Memory B cell (primary cell): ENCODE measurements at regions not wholly inside any gene's neighbourhood (a gene's known extent, or its start where the extent isn't known, plus 50 kb on each side); places are given as distances from the start of the nearest gene placed in this dataset.
"Not testable (repeated sequence)": the region's sequence is repeated elsewhere in the genome, so short reads cannot be mapped to it uniquely, and the experiment has no call there.

ENCODE experiments used
- ATAC-seq: fragments of 150-1000 bp; cut with Tn5 transposase; 2 replicates; pipeline ENCODE4 v1.10.0; 2021; ENCODE audit warnings: low read depth, mild to moderate bottlenecking, moderate library complexity
- DNase-seq, 2 donors: peaks; one replicate each; pipeline ENCODE4 v3.0.0; 2022; ENCODE audit warnings: low spot score in 2 of 2
- H3K27ac Mint-ChIP-seq: one replicate; pipeline ENCODE4 v1.8.0; 2022; ENCODE audit warnings: mild to moderate bottlenecking, moderate library complexity, mixed read lengths
- H3K27me3 Mint-ChIP-seq: one replicate; pipeline ENCODE4 v1.8.0; 2022; ENCODE audit warnings: mixed read lengths
- H3K36me3 Mint-ChIP-seq: one replicate; pipeline ENCODE4 v1.8.0; 2022; ENCODE audit warnings: mild to moderate bottlenecking, mixed read lengths
- H3K4me1 Mint-ChIP-seq: one replicate; pipeline ENCODE4 v1.8.0; 2022; ENCODE audit warnings: mixed read lengths
- H3K4me3 Mint-ChIP-seq: one replicate; pipeline ENCODE4 v1.8.0; 2022; ENCODE audit warnings: mild to moderate bottlenecking, moderate library complexity, mixed read lengths
- H3K9me3 Mint-ChIP-seq: one replicate; pipeline ENCODE4 v1.8.0; 2022; ENCODE audit warnings: mixed read lengths

DNA sequence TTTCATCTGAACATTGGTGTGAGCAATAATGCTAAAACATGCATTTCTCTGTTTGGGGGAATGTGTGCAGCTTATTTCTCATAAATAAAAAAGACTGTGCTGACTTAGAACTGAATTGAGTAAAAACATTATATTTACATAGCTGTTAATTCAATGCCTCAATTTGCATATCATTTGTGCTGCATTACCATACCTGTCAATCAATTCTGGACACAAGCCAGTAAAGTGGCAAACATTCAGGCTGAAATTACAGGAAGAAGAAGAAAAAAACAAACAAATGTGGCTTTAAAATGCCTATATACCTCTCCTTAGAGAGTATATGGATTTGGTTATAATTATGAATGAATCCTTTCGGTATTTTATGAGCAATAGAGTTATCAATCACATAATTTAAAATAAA, 380.1 kb upstream of the GBE1 start:
- Mint-ChIP-seq H3K27me3 (no peaks in the 10 kb centered on the region), H3K9me3 (no peaks in the 10 kb centered on the region), H3K27ac (no peak overlapping the region), H3K4me3 (no peak overlapping the region), H3K36me3 (no peaks in the 10 kb centered on the region), H3K4me1 (no peaks in the 10 kb centered on the region)
- ATAC-seq (no peak), DNase-seq (no peak)

- H3K4me3 Mint-ChIP-seq = no peak overlapping the region
- no peaks in the 10 kb centered on the region for H3K9me3 Mint-ChIP-seq
- H3K4me1 Mint-ChIP-seq = no peaks in the 10 kb centered on the region
- no peaks in the 10 kb centered on the region for H3K27me3 Mint-ChIP-seq
- no peaks in the 10 kb centered on the region for H3K36me3 Mint-ChIP-seq
- DNase-seq = no peak
- ATAC-seq = no peak
- no peak overlapping the region for H3K27ac Mint-ChIP-seq
Measured at GRCh38 chr3:82137861-82138260, 376.4 kb upstream of the GBE1 start.

DNA sequence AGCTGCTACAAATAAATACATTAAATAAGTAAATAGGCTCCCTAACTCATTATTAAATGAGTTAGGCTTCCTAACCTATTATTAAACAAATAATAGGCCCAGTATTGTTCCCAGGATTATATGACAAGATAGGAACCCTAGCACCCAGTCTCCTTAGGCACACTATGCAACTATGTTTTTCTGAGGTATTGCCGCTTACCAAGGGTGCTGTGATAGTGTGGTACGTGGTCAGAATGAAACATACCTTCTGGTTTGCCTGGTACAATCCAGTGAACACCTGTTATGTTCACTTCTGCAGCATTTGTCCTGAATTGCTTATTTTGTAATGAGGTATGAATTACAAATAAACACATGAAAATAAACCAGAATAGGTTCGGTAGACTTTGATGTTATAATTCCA, 375.6 kb upstream of the GBE1 start:
- Mint-ChIP-seq H3K9me3 (no peaks in the 10 kb centered on the region), H3K4me3 (no peak overlapping the region)
- no peak for ATAC-seq

DNA sequence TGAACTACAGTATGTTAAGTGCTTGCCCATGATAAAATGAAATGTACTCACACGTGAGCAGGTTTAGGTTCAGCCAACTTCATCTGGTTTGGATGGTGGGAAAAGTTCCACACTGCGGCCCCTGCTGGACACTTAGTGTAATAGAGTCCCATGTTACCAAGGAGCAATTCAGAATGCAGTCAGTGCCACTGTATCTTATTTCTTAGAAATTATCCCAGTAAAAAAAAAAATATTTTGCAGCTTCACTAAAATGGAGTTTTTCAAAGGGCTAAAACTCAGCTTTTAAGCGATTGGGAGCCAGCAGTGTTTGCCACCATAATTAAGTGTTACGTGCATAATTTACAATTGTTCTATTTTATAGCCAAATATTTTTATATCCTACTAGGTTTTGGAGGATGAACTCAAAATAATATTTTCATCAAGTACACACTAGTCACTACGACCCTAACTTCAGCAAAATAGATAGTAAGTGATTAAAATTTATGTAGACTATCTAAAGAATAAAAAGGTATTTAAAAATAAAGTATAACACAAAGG, 371.7 kb upstream of the GBE1 start:
- H3K4me1 Mint-ChIP-seq = no peaks in the 10 kb centered on the region
- ATAC-seq (peak; percentile 47), DNase-seq (peak; percentile 16 to 17)
- no peak overlapping the region for H3K4me3 Mint-ChIP-seq
- no peaks in the 10 kb centered on the region for H3K27me3 Mint-ChIP-seq
- H3K9me3 Mint-ChIP-seq = no peaks in the 10 kb centered on the region
- H3K27ac Mint-ChIP-seq = no peak overlapping the region
- no peaks in the 10 kb centered on the region for H3K36me3 Mint-ChIP-seq

More for the DNA sequence above, 375.6 kb upstream of the GBE1 start:
- no peak for DNase-seq
- Mint-ChIP-seq H3K36me3 (no peaks in the 10 kb centered on the region), H3K27me3 (no peaks in the 10 kb centered on the region), H3K27ac (no peak overlapping the region), H3K4me1 (no peaks in the 10 kb centered on the region)

DNA sequence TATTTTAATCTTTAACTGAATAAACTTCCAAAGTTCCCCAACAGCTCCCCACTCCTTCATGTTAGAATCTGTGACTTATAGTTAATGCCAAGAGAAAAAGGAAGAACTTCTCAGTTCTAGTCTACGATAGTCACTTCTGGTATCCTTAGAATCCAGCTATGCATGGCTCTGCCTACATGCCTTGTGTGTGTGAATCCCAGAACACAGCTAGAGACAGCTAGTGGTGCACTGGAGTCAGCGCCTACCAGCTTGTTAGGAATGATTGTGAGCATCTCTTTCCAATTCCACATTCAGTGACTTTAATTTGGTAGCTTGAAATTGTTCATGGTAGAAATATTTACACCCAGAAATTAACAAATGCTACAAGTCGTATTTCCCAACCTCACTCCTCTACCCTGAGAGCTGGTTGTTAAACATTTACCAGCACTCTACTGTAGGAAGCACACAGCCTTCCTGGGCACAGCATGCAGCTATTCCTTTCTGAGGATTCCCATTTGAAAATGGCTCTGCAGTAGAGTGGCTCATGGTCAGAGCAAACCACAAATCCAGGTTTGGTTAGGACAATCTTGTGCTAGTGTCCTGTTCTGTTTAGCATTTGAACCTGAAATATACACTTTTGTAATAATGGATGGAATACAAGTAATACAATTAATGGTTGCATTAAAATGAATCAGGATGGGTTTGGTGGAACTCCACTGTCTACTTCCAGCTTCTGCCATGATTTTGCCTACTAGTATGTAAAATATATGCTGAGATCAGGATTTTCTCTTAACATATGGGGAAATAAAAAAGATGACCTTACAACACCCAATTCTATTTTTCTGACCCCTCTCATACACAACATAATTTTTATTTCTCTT, 371.0 kb upstream of the GBE1 start:
- H3K4me3 Mint-ChIP-seq = no peak overlapping the region
- no peak overlapping the region for H3K27ac Mint-ChIP-seq
- H3K36me3 Mint-ChIP-seq = no peaks in the 10 kb centered on the region
- H3K9me3 Mint-ChIP-seq = no peaks in the 10 kb centered on the region
- DNase-seq (no peak), ATAC-seq (no peak)
- H3K27me3 Mint-ChIP-seq = no peaks in the 10 kb centered on the region
- no peaks in the 10 kb centered on the region for H3K4me1 Mint-ChIP-seq

DNA sequence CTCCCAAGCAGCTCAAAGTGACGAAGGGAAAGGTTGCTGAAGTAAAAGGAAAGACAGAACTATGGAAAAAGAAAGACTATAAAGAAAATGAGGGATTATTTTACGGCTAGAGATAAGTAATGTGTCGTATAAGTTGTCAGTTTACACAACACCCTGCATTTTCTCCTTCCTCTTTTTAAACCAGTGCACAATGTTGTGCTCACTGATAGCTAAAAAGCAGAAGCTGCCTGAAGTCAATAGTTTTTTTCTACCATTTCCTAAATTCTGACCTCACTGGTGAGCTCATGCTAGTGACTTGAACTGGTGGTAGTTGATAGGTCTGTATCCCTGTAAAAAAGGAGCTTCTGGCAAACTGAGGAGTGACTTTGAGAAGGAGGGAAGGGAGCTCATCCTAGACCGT, 368.6 kb upstream of the GBE1 start:
- DNase-seq (no peak), ATAC-seq (peak; percentile 73)
- Mint-ChIP-seq H3K27me3 (no peaks in the 10 kb centered on the region), H3K9me3 (no peaks in the 10 kb centered on the region), H3K36me3 (no peaks in the 10 kb centered on the region), H3K27ac (peak overlapping the region; percentile 26), H3K4me3 (no peak overlapping the region), H3K4me1 (no peaks in the 10 kb centered on the region)

GRCh38 chr3:82129221-82129801, 367.9 kb upstream of the GBE1 start:
- H3K4me3 Mint-ChIP-seq = no peak overlapping the region
- no peak for DNase-seq
- H3K4me1 Mint-ChIP-seq = no peaks in the 10 kb centered on the region
- no peaks in the 10 kb centered on the region for H3K36me3 Mint-ChIP-seq
- H3K9me3 Mint-ChIP-seq = no peaks in the 10 kb centered on the region
- H3K27ac Mint-ChIP-seq = peak overlapping the region; percentile 26
- ATAC-seq = no peak
- no peaks in the 10 kb centered on the region for H3K27me3 Mint-ChIP-seq

- no peaks in the 10 kb centered on the region for H3K9me3 Mint-ChIP-seq
- no peak overlapping the region for H3K27ac Mint-ChIP-seq
- no peak overlapping the region for H3K4me3 Mint-ChIP-seq
- H3K27me3 Mint-ChIP-seq = no peaks in the 10 kb centered on the region
- DNase-seq = no peak
- H3K4me1 Mint-ChIP-seq = no peaks in the 10 kb centered on the region
- no peaks in the 10 kb centered on the region for H3K36me3 Mint-ChIP-seq
- ATAC-seq = no peak
Measured at GRCh38 chr3:82128271-82128670, 366.8 kb upstream of the GBE1 start.

DNA sequence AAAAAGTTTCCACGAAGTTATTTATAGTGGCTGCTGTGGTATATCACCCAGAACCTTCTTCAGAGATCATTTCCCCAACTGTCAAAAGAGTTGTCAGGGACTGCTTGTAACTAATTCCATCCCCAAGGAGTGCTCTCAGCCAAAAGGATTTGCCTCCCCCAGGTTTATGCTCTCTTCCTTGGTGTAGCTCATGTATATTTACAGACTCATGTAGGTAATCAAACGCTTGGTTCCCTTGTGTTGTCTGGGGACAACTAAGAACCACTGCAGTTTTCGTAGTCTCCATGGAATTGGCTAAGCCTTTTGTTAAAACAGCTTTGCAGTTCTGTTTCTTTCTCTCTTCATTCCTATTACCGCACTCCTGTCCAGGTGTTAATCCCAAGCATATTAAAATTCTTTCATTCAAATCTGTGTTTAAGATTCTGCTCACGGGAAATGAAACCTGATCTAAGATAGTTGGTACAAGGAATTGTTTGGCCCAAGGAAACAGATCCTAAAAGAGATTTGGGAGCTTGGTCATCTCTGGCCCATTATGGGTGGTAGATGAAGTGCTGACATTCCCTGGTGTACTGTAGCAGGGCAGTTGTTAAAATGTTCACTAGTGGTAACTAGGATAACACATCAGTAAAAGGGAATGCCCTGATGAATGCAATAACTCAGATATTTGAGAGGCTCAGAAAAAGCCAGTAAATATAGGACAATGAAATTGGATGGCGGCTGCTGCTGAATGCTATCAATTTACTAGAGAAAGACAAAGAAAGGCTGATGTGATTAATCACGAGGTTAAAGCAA, 361.3 kb upstream of the GBE1 start:
- peaks cover 2% of the 10 kb centered on the region for H3K27me3 Mint-ChIP-seq
- no peaks in the 10 kb centered on the region for H3K36me3 Mint-ChIP-seq
- no peak for DNase-seq
- H3K4me1 Mint-ChIP-seq = no peaks in the 10 kb centered on the region
- no peak for ATAC-seq
- no peak overlapping the region for H3K27ac Mint-ChIP-seq
- H3K4me3 Mint-ChIP-seq = no peak overlapping the region
- peaks cover 2% of the 10 kb centered on the region for H3K9me3 Mint-ChIP-seq

DNA sequence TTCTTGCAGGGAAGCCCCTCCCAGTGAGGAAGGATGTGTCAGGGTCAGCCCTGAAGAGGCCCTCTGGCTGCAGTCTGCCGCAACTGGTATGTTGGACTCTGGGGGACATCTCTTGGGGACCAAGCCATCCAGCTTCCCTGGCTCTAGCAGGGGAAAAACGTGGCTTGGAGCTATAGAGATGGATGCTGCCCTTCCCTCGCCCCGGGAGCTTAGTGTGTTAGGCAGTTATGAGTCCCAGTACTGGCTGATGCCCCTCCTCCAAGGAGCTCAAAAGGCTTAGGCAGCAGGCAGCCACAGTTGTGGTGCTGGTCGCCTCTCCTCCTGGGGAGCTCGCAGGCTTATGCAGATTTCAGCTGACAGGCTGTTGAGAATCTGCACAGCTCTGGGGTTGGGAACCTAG, 353.1 kb upstream of the GBE1 start:
- peaks cover 3% of the 10 kb centered on the region for H3K27me3 Mint-ChIP-seq
- DNase-seq (no peak), ATAC-seq (no peak)
- H3K36me3 Mint-ChIP-seq = peaks cover 2% of the 10 kb centered on the region
- no peaks in the 10 kb centered on the region for H3K4me1 Mint-ChIP-seq
- H3K27ac Mint-ChIP-seq = no peak overlapping the region
- peaks cover 14% of the 10 kb centered on the region for H3K9me3 Mint-ChIP-seq
- H3K4me3 Mint-ChIP-seq = no peak overlapping the region

DNA sequence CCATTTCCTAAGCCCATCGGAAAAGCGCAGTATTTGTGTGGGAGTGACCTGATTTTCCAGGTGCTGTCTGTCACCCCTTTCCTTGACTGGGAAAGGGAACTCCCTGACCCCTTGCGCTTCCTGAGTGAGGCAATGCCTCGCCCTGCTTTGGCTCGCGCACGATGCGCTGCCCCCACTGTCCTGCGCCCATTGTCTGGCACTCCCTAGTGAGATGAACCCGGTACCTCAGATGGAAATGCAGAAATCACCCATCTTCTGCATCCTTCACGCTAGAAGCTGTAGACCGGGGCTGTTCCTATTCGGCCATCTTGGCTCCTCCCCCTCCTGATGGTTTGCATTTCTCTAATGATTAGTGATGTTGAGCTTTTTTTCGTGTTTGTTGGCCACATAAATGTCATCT, 349.3 kb upstream of the GBE1 start:
- not testable (repeated sequence) for ATAC-seq, DNase-seq, H3K36me3 Mint-ChIP-seq, H3K4me3 Mint-ChIP-seq, H3K27ac Mint-ChIP-seq, H3K4me1 Mint-ChIP-seq, H3K27me3 Mint-ChIP-seq
- H3K9me3 Mint-ChIP-seq = peaks cover 13% of the 10 kb centered on the region

GRCh38 chr3:82103241-82103640, 341.8 kb upstream of the GBE1 start:
- Mint-ChIP-seq H3K9me3 (peaks cover 1% of the 10 kb centered on the region), H3K27ac (no peak overlapping the region), H3K4me1 (no peaks in the 10 kb centered on the region), H3K36me3 (no peaks in the 10 kb centered on the region), H3K27me3 (no peaks in the 10 kb centered on the region), H3K4me3 (no peak overlapping the region)
- DNase-seq = no peak
- no peak for ATAC-seq

DNA sequence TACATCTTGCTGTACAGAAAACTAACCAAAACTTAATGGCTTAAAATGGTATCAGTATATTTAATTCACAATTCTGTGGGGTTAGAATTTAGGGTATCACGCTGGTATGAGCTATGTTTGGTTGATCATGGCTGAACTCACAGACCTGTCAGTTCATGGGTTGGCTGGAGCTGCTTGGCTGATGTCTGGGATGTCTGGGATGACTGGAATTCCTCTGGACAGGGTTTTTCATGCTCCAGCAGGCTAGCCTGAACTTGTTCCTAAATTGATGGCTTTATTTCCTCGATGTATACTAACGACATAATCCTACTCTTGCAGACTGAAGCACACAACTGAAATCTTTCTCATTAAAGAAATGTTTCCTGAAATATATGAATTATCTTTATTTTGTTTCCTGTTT, 338.9 kb upstream of the GBE1 start:
- Mint-ChIP-seq H3K4me1 (no peaks in the 10 kb centered on the region), H3K9me3 (peaks cover 1% of the 10 kb centered on the region), H3K4me3 (no peak overlapping the region), H3K27ac (no peak overlapping the region), H3K27me3 (no peaks in the 10 kb centered on the region), H3K36me3 (no peaks in the 10 kb centered on the region)
- DNase-seq (no peak), ATAC-seq (no peak)

GRCh38 chr3:82093641-82094040, 332.2 kb upstream of the GBE1 start:
- H3K27me3 Mint-ChIP-seq = no peaks in the 10 kb centered on the region
- no peak overlapping the region for H3K4me3 Mint-ChIP-seq
- H3K27ac Mint-ChIP-seq = no peak overlapping the region
- H3K9me3 Mint-ChIP-seq = no peaks in the 10 kb centered on the region
- DNase-seq (no peak), ATAC-seq (no peak)
- H3K4me1 Mint-ChIP-seq = no peaks in the 10 kb centered on the region
- no peaks in the 10 kb centered on the region for H3K36me3 Mint-ChIP-seq
